ENCODE measurements at regions not wholly inside any gene's neighbourhood (a gene's known extent, or its start where the extent isn't known, plus 50 kb on each side); places are given as distances from the start of the nearest gene placed in this dataset.
"Not testable (repeated sequence)": the region's sequence is repeated elsewhere in the genome, so short reads cannot be mapped to it uniquely, and the experiment has no call there.

DNA sequence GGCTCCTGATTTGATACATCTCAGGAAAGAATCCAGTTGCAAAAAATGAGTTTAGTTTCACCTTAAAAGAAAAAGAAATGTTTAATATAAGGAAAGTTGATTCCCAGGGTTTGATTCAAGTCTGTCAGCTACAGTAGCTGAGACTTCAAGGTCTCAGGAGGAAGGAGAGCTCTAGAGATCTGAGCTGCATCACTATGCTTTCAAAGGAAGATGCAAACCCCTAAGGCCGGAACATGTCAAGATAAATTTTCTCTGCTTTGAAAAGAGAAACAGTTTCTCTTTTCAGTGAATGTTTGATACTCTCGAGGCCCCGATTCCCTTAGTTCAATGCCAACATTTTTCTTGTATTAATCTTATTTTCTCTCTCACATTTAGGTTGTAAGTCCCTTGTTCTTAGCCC lies 128.6 kb downstream of the RGPD3 start:
- DNase-seq = no peak

GRCh38 chr2:106339132-106339531 lies 129.1 kb downstream of the RGPD3 start:
- DNase-seq = no peak

- no peak for DNase-seq
Observed at GRCh38 chr2:106338043-106338442, 130.2 kb downstream of the RGPD3 start.

- DNase-seq = no peak
Observed at GRCh38 chr2:106336737-106337136, 131.5 kb downstream of the RGPD3 start.

GRCh38 chr2:106336108-106336507 lies 132.1 kb downstream of the RGPD3 start:
- no peak for DNase-seq

- no peak for DNase-seq
Observed at GRCh38 chr2:106334802-106335201, 133.4 kb downstream of the RGPD3 start.

DNA sequence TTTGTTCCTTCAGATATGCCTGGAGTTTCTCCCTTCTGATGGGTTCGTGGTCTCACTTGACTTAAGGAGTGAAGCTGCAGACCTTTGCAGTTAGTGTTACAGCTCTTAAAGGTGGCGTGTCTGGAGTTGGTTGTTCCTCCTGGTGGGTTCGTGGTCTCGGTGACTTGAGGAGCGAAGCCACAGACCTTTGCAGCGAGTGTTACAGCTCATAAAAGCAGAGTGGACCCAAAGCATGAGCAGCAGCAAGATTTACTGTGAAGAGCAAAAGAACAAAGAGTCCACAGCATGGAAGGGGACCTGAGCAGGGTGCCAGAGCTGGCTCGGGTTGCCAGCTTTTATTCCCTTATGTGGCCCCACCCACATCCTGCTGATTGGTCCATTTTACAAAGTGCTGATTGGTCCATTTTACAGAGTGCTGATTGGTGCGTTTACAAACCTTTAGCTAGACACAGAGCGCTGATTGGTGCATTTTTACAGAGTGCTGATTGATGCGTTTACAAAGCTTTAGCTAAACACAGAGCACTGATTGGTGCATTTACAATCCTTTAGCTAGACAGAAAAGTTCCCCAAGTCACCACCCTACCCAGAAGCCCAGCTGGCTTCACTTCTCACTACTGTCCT lies 134.8 kb downstream of the RGPD3 start:
- DNase-seq = not testable (repeated sequence)

DNA sequence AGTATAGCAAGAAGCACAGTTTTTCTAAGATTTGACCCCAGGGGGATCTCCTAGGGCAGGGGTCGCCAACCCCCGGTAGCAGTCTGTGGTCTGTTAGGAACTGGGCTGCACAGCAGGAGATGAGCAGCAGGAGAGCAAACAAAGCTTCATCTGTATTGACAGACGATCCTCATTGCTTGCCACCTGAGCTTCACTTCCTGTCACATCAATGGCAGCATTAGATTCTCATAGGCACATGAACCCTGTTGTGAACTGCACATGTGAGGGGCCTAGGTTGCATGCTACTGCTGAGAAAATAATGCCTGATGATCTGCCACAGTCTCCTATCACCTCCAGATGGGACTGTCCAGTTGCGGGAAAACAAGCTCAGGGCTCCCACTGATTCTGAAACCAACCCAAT lies 136.2 kb downstream of the RGPD3 start:
- DNase-seq = peak in 2 of 3 experiments; percentile 7 to 52

DNA sequence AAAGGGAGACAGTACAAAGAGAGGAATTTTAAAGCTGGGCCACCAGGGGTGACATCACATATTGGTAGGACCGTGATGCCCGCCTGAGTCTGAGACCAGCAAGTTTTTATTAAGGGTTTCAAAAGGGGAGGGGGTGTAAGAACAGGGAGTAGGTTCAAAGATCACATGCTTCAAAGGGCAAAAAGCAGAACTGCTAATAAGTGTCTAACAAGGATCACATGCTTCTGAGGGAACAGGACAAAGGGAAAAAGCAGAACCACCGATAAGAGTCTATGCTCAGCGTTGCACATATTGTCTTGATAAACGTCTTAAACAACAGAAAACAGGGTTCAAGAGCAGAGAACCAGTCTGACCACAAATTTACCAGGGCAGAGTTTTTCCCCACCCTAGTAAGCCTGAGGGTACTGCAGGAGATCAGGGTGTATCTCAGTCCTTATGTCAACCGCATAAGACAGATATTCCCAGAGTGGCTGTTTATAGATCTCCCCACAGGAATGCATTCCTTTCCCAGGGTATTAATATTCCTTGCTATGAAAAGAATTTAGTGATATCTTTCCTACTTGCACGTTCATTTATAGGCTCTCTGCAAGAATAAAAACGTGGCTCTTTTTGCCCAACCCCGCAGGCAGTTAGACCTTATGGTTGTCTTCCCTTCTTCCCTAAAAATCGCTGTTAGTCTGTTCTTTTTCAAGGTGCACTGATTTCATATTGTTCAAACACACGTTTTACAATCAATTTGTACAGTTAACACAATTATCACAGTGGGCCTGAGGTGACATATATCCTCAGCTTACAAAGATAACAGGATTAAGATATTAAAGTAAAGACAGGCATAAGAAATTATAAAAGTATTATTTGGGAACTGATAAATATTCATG lies 136.5 kb upstream of the UXS1 start:
- DNase-seq = not testable (repeated sequence)

DNA sequence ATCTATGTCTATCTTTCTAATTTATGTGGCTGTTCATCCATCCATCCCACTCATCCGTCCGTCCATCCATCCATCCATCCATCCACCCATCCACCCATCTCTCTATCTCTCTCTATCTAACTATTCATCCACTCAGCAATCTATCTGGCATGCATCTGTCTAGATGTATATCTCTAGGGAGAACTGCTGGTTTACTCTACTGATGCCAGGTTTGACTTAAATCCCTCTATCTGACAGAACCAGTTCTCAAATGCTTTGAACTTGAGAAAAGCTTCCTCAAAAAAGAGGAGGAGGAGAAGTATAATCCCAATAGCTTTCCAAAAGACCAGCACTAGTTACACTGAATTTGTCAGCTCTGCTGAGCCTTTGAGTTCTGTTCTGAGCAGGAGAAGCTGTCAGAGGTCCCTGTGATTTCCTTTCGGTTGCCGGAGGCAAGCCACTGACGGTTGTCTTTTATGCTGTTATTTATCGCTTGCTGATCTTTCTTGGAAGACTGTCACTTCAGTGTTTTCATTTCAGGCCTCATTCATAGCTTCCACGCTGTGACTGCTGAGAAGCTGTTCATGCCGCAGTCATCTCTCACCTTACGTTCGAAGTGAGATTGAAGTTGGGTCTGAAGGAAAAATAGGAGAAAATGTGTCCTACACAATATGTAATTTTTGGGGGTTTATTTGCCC lies 129.4 kb upstream of the UXS1 start:
- no peak for DNase-seq

- DNase-seq = no peak
Observed at GRCh38 chr2:106322281-106322680, 128.2 kb upstream of the UXS1 start.

DNA sequence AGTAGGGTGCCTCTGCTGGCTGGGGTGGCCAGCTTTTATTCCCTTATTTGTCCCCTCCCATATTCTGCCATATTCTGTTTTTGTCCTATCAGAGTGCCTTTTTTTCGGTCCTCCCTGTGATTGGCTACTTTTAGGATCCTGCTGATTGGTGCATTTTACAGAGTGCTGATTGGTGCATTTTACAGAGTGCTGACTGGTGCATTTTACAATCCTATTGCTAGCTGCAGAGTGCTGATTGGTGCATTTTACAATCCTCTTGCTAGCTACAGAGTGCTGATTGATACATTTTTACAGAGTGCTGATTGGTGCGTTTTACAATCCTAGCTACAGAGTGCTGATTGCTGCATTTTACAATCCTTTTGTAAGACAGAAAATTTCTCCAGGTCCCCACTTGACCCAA lies 126.3 kb upstream of the UXS1 start:
- not testable (repeated sequence) for DNase-seq

DNA sequence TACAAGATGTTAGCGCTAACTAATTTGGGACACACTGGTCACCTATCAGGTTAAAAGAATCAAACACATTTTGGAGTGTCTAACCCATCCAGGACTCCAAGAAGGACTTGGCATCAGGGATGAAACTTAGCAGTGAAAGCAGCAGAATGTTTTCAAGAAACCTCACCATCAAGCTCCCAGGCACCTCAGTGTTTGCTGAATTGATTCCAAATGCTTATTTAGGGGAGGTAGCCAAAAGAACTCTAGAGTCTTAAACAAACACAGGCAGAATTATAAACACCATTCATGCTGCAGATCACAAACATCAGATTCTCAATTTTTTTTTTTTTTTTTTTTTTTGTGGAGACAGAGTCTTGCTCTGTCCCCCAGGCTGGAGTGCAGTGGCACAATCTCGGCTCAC lies 122.8 kb upstream of the UXS1 start:
- peak in 1 of 3 experiments; percentile 5 for DNase-seq

DNA sequence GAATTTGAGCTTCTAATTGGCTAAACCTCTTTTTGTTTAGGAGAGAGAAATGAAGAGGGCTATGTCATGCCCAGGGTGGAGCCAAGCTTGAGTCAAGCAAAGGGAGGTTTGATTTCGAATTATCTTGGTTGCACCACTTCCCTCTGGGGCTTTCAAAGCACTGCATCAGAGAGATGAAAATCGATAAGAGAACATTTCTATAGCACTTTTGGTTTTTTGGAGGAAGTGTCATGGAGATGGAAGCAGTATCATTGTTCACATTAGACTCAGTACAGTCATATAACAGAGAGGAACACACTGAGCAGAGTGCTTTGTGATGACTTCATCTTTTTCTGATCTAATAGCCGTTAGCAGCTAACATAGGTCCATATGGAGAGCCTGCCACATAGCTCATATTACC lies 120.3 kb upstream of the UXS1 start:
- DNase-seq = peak in 1 of 3 experiments; percentile 10

- no peak for DNase-seq
Observed at GRCh38 chr2:106311041-106311370, 116.9 kb upstream of the UXS1 start.

DNA sequence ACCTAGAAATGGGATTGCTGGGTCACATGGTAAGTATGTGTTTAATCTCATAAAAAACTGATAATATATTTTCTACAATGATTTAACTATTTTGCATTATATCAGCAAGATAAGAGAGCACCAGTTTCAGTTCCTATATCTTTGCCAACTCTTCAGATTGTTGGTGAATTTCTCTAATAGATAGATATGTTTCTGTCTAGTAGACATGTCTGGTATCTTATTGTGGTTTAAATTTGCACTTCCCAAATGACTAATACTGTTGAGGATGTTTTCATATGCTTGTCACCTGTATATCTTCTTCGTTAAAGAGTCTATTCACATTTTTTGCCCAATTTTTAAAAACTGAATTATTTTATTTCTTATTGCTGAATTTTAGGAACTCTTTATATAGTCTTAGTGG lies 113.8 kb upstream of the UXS1 start:
- DNase-seq = no peak

GRCh38 chr2:106306387-106306786 lies 112.3 kb upstream of the UXS1 start:
- no peak for DNase-seq

DNA sequence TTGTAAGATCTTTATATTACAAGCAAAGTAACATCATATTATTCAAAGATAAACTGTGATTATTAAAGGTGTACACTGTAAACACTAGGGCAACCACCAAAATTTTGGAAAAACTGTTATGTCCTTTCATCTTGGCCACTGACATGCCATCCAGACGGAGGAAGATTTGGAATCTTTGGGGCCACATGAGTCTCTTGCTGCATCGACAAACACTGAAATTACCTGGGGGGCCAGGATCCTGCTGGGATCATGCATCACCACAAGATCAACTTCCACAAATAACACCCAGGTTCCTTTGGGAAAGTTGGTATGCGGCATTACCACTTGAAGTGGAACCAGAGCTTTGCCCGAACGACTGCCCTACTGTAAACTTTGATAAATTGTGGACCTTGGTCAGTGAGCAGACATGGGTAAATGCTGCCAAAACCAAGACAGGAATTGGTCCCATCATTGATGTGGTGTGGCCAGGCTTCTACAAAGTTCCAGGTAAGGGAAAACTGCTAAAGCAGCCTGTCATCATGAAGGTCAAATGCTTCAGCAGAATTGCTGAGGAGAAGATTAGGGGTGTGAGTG lies 110.6 kb upstream of the UXS1 start:
- no peak for DNase-seq

DNA sequence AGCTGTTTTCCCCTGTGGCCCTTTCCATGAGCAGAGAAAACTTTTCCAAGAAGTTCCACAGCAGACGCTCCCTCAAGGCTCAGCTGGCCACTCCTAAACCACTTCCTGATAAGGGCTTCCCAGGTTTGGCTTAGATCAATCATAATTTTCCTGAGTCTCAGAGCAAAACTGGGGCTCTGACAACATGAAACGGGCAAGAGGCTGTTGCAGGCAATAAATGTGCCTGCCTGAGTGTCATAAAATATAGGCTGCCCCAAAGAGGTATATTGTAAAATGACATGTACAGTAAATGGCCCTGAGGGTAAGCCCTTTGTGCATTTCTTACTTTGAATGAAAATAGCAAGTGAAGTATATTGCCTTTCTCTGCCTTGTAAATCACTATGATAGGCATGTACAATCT lies 105.6 kb upstream of the UXS1 start:
- no peak for DNase-seq

DNA sequence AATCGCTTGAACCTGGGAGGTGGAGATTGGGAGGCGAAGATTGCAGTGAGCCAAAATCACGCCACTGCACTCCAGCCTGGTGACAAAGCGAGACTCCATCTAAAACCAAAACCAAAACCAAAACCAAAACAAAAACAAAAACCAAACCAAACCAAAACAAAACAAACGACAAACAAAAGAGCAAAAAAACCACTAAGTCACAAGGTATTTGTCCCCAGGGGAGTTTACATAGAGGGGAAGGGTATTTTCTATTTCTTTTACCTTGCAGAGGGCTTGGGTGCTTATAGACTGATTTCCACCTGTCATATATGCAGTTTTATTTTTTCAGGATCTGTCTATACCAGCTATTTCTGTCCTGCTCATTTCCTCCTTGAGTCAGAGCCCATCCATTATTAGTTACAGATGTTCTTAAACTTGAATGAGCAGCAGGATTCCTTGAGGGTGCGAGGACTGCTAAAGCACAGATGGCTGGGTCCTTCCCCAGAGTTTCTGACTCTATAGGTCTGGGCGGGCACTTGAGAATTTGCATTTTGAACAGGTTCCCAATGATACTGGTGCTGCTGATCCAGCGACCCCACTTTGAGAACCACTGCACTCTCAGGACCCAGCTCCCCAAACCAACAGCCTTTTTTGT lies 102.2 kb upstream of the UXS1 start:
- no peak for DNase-seq

DNA sequence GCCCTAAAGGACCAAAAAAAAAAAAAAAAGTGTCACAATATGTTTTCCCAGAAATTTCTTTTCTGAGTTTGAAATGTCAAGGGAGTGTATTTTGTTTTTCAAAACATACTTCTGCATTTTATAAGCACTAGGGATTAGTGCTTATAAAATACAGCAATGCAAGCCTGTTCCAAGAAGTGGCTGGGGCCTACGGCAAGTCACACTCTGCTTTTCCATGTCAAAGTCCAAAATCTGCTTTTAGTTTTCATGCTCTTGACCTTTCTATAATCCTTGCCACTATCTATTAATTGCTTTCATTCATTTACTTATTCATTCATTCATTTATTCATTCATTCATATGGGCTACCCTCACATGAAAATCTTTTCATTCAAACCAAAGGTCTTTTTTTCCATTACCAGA lies 100.1 kb upstream of the UXS1 start:
- no peak for DNase-seq

DNA sequence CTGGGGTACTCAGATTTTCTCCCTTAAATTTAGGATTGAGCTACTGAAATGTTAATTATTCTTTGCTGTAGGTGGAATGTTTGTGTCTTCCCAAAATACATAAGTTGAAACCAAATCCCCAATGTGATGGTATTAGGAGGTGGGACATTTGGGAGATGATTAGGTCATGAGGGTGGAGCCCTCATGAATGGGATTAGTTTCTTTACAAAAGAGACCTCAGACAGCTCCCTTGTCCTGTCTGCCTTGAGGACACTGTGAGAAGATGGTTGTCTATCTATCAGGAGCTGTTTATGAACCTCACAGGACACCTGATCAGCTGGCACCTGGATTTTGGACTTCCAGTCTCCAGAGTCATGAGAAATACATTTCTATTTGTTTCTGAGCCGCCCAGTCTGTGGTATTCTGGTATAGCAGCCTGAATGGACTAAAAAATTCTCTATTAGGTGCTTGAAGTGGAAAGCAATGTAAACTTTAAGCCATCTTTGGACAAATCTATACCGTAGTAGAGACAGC lies 99.2 kb upstream of the UXS1 start:
- DNase-seq = no peak

GRCh38 chr2:106292627-106293026 lies 98.5 kb upstream of the UXS1 start:
- no peak for DNase-seq
